ENCODE measurements at regions not wholly inside any gene's neighbourhood (a gene's known extent, or its start where the extent isn't known, plus 50 kb on each side); places are given as distances from the start of the nearest gene placed in this dataset.
"Not testable (repeated sequence)": the region's sequence is repeated elsewhere in the genome, so short reads cannot be mapped to it uniquely, and the experiment has no call there.

GRCh38 chr16:87190288-87191230, 126.6 kb downstream of the C16orf95 start:
- ATAC-seq = no peak

GRCh38 chr16:87192452-87193073, 124.6 kb downstream of the C16orf95 start:
- no peak for ATAC-seq

DNA sequence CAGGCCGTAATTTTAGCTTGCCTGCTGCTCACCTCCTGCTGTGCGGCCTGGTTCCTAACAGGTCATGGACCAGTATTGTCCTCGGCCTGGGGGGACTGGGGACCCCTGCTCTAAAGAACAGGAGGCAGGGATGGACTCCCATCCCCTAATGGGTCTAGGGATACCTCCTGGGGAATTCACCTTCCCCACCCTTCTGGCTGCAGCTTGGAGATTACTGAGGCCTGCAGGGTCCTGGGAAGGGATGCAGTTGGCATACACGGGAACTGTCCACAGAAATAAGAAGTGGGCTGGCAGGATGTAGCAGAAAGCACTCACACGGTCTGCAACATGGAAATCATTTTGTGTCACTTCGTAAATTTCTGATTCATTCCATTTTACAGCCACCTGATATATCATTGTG, 123.0 kb downstream of the C16orf95 start:
- ATAC-seq = no peak

- ATAC-seq = no peak
Observed at GRCh38 chr16:87195161-87195560, 122.0 kb downstream of the C16orf95 start.

- ATAC-seq = no peak
Observed at GRCh38 chr16:87196231-87196630, 121.0 kb downstream of the C16orf95 start.

DNA sequence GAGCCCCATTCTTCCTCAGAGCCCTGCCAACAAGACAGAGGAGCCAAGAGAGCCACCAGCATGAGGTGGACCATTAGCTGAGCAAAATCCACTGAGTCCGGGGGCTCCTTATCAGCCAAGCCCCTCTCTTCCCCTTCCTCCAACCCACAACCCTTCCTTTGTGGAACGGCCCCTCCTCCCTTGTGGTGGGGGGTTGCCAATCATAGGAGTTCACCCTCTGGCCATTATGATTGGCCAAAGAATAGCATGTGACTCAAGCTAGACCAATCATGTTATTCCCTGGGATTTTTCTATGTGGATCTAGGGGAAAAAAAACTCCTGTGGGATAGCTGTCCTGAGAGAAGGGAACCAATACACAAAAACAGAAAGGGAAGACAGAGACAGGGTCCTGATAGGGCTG, 120.5 kb downstream of the C16orf95 start:
- ATAC-seq = no peak

DNA sequence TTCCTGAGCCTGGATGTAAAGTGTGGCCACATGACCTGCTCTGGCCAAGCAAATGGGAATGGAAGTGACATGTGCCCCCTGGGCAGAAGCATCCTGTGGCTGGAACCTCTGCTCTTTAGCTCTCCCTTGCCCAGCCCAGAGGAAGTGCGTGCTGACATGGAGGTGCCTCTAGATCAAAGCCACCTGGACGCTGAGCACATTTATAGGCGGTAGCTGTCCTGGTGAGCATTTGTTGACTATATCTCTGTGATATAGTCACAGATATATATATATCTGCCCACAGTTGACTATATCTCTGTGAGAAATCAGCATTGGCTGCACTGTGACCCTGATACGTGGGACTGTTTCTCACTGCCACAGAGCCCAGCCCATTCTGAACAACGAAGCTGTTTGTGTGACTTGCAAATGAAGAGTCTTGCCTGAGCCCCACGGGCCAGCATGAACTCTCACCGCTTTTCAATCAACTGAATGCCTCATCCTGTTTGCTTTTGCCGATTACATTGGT, 118.8 kb downstream of the C16orf95 start:
- ATAC-seq = no peak

DNA sequence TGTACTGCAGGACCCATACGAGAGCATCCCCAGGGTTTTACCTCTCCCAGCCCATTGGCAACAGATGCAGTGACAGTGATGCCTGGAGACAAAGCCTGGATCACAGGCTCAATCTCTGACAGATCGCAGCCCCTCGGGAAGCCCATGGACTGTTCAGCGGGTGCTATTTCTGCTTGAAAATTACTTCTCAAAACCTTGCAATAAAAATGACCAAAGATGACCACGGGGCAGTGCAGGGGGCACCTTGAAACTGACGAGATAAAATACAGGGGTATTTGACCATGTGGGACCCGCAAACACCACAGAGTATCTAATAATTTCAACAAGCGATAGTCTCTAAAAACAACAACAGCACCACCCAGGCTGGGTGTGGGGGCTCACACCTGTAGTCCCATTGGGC, 118.3 kb downstream of the C16orf95 start:
- ATAC-seq = no peak

DNA sequence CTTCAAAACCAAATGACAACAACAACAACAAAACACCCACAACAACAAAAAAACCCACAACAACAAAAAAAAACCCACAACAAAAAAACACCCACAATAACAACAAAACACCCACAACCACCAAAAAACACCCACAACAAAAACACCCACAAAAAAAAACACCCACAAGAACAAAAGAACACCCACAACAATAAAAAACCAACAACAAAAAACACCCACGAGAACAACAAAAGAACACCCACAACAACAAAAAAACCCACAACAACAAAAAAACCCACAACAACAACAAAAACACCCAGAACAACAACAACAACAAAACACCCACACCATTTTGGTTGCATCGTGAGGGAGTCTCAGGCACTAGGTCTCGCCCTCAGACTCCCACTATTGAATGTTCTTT, 117.8 kb downstream of the C16orf95 start:
- ATAC-seq = no peak

GRCh38 chr16:87199901-87200300, 117.3 kb downstream of the C16orf95 start:
- ATAC-seq = no peak

GRCh38 chr16:87200637-87201036, 116.6 kb downstream of the C16orf95 start:
- no peak for ATAC-seq

GRCh38 chr16:87201052-87201451, 116.1 kb downstream of the C16orf95 start:
- no peak for ATAC-seq

GRCh38 chr16:87201790-87202189, 115.4 kb downstream of the C16orf95 start:
- no peak for ATAC-seq

GRCh38 chr16:87202346-87202745, 114.8 kb downstream of the C16orf95 start:
- no peak for ATAC-seq

GRCh38 chr16:87203060-87203656, 114.0 kb downstream of the C16orf95 start:
- ATAC-seq = peak in 1 of 2 donors; percentile 41

GRCh38 chr16:87206646-87207451, 110.3 kb downstream of the C16orf95 start:
- no peak for ATAC-seq

DNA sequence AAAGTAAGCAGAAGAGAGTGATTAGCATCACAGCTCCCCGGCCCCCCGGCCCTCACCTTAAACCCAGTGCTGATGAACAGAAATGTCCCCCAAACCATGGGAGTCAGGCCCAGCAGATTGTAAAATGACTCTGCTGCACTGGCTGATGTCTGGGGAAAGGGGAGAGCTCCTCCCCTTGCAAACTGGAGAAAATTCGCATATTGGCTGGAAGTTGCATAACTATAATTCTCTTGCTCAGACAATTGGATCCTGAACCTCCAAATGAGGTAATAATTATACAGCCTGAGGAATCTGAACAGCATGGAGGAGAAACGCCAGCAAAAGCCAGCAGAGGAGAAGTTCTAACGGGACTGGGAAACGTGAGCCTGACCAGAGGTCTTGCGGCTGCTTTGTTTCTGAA, 109.7 kb downstream of the C16orf95 start:
- ATAC-seq = no peak

DNA sequence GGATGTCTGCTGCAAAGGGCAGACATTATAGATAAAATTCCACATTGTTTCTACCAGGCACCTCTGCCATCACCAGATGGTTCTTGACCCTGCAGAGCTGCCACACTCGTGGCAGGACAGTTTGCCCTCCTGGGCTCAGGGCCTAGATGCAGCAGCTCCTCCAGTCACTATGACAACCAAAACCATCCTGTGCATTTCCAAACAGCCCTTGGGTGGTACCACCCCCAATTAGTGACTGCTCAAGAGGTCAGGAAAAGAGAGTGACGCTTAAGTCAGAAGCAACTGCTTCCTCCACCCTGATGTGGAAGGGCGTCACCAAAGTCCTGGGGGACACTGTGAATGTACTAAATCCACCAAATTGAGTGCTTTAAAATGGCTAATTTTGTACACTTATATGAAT, 109.2 kb downstream of the C16orf95 start:
- no peak for ATAC-seq

DNA sequence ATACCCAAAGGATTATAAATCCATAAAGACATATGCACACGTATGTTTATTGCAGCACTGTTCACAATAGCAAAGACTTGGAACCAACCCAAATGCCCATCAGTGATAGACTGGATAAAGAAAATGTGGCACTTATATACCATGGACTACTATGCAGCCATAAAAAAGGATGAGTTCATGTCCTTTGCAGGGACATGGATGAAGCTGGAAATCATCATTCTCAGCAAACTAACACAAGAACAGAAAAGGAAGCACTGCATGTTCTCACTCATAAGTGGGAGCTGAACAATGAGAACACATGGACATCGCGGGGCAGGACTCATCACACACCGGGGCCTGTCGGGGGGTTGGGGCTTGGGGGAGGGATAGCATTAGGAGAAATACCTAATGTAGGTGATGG, 108.2 kb downstream of the C16orf95 start:
- ATAC-seq = not testable (repeated sequence)

DNA sequence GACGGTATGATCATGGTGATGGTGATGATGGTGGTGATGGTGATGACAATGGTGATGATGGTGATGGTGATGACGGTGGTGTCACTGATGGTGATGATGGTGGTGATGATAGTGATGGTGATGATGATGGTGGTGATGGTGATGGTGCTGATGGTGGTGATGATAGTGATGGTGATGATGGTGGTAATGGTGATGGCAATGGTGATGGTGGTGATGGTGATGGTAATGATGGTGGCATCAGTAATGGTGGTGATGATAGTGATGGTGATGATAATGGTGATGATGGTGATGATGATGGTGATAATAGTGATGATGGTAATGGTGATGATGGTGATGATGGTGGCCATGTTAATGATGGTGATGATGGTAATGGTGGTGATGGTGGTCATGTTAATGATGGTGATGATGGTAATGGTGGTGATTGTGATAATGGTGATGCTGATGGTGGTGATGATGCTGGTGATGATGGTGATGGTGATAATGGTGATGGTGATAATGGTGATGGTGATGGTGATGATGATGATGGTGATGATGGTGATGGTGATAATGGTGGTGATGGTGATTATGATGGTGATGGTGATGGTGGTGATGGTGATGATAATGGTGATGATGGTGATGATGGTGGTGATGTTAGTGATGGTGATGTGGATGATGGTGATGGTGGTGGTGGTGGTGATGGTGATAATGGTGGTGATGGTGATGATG, 107.2 kb downstream of the C16orf95 start:
- no peak for ATAC-seq

- no peak for ATAC-seq
Observed at GRCh38 chr16:87210894-87211293, 106.3 kb downstream of the C16orf95 start.

DNA sequence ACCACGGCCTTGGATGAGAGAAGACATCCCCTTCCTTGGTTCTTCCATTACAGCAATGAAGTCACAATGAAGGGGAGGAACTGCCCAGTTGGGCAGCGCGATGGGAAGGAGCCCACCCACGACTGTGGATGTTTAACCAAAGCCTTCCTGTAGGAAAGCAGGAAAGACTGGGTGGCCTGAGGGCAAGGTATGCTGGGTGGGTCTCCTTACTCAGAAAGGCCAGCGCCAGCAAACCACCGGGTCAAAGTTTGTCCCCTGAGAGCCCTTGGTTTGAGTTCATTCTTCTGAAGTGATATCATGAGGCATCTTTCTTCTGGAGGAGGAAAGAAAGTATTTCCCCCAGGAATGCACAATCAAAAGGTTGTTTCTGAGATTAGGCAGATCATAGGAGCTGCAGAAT, 105.2 kb downstream of the C16orf95 start:
- no peak for ATAC-seq
